ENCODE measurements at regions not wholly inside any gene's neighbourhood (a gene's known extent, or its start where the extent isn't known, plus 50 kb on each side); places are given as distances from the start of the nearest gene placed in this dataset.

GRCh38 chr13:37257706-37258105, 152.2 kb upstream of the CSNK1A1L start:
- H3K27ac ChIP-seq: no peak overlapping the region
- no peaks in the 10 kb centered on the region for H3K27me3 ChIP-seq
- H3K4me1 ChIP-seq: no peaks in the 10 kb centered on the region
- peaks cover 0 to 12% (median 0%) of the 10 kb centered on the region in 11 experiments; a peak in 2 of 22 replicates for H3K9me3 ChIP-seq (replicated peaks in 1 of 11)
- no peak overlapping the region for H3K4me2 ChIP-seq
- H3K9ac ChIP-seq: no peak overlapping the region
- no peak overlapping the region for H3K4me3 ChIP-seq
- H4K20me1 ChIP-seq: no peaks in the 10 kb centered on the region
- TF ChIP-seq Cebpa-rat (IDR thresholded peaks at IDR 0.05): no peak
- H3K36me3 ChIP-seq: no peaks in the 10 kb centered on the region

DNA sequence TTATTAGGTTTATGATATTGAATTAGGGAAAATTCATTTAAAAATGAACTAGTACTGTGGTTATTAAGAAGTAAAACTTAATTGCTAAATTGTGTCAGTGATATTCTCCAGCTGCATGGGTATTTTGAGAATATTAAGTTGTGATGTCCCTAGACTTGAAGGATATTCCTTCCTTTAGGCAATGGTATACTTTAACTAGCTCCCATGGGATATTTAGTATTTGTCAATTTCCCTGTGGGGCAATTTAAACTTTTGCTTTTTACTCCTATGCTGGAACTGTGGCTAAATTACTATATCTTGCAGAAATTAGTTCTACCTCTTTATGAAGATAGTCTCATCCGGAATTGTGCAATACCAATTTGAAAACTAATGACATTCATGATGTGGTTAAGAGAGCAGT, 151.6 kb upstream of the CSNK1A1L start:
- Histone ChIP-seq H3K27ac (no peak overlapping the region), H3K4me2 (no peak overlapping the region), H3K4me3 (no peak overlapping the region), H3K27me3 (no peaks in the 10 kb centered on the region), H3K9me3 (replicated peaks in 1 of 11) (peaks cover 0 to 12% (median 0%) of the 10 kb centered on the region in 11 experiments; a peak in 2 of 22 replicates), H3K36me3 (no peaks in the 10 kb centered on the region), H3K9ac (no peak overlapping the region), H3K4me1 (no peaks in the 10 kb centered on the region), H4K20me1 (no peaks in the 10 kb centered on the region)
- TF ChIP-seq Cebpa-rat (IDR thresholded peaks at IDR 0.05): peak in 1 of 11 experiments; percentile 33; a peak in 1 of 22 replicates

GRCh38 chr13:37241786-37242185, 136.3 kb upstream of the CSNK1A1L start:
- H3K4me1 ChIP-seq: no peaks in the 10 kb centered on the region
- no peak overlapping the region for H3K4me3 ChIP-seq
- H3K27ac ChIP-seq: no peak overlapping the region
- no peak overlapping the region for H3K9ac ChIP-seq
- H4K20me1 ChIP-seq: no peaks in the 10 kb centered on the region
- H3K9me3 ChIP-seq (replicated peaks in 1 of 11): peaks cover 8 to 30% (median 21%) of the 10 kb centered on the region in 11 experiments; a peak in 18 of 22 replicates
- H3K36me3 ChIP-seq: no peaks in the 10 kb centered on the region
- H3K4me2 ChIP-seq: no peak overlapping the region
- no peaks in the 10 kb centered on the region for H3K27me3 ChIP-seq
- TF ChIP-seq Cebpa-rat (IDR thresholded peaks at IDR 0.05): no peak

DNA sequence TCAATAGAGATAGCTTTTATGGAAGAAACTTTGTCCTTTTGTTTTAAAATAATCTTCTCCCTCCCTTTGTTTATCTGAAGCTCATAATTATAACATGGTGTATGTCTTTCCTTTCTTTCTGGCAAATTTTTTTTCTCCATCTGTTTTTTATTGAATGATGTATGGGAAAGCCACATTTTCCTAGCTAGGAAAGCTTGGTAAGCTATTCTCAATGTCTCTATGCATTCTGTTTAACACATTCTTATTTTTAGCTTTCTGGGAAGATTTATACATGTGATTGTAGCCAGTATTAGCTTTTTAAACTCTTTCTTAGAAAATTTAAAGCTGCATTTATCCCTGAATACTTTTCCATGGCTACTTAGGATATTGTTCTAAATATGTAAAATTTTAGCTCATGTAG, 124.9 kb upstream of the CSNK1A1L start:
- no peak overlapping the region for H3K4me3 ChIP-seq
- peaks cover 0 to 12% (median 5%) of the 10 kb centered on the region in 11 experiments; a peak in 7 of 22 replicates for H3K9me3 ChIP-seq (replicated peaks in 1 of 11)
- no peaks in the 10 kb centered on the region for H3K27me3 ChIP-seq
- no peak overlapping the region for H3K4me2 ChIP-seq
- no peak overlapping the region for H3K27ac ChIP-seq
- H4K20me1 ChIP-seq: no peaks in the 10 kb centered on the region
- TF ChIP-seq Cebpa-rat (IDR thresholded peaks at IDR 0.05): no peak
- no peaks in the 10 kb centered on the region for H3K36me3 ChIP-seq
- no peaks in the 10 kb centered on the region for H3K4me1 ChIP-seq
- no peak overlapping the region for H3K9ac ChIP-seq

DNA sequence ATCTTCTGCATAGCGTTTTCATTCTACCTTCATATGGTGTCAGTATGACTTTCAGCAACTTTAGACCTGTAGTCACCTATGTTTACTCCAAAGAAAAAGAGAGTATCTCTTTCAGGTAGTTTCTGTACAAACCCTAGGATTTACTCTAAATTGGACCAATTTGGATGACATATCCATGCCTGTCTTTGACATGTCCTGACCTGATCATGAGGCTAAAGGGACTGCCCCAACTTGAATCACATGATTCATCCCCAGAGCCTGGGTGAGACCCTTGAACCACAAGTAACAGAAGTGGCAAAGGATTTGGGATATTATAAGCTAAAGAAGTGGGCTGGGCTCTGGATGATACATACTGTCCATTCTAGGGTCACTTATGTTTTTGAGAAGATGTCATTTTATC, 124.5 kb upstream of the CSNK1A1L start:
- H3K4me1 ChIP-seq: no peaks in the 10 kb centered on the region
- no peaks in the 10 kb centered on the region for H3K27me3 ChIP-seq
- H4K20me1 ChIP-seq: no peaks in the 10 kb centered on the region
- H3K9me3 ChIP-seq (replicated peaks in 1 of 11): peaks cover 0 to 12% (median 5%) of the 10 kb centered on the region in 11 experiments; a peak in 7 of 22 replicates
- no peak overlapping the region for H3K27ac ChIP-seq
- no peak overlapping the region for H3K4me2 ChIP-seq
- no peaks in the 10 kb centered on the region for H3K36me3 ChIP-seq
- H3K4me3 ChIP-seq: no peak overlapping the region
- H3K9ac ChIP-seq: no peak overlapping the region
- no peak for TF ChIP-seq Cebpa-rat (IDR thresholded peaks at IDR 0.05)

- Histone ChIP-seq H3K4me3 (no peak overlapping the region), H3K27ac (no peak overlapping the region), H3K27me3 (no peaks in the 10 kb centered on the region), H3K4me1 (no peaks in the 10 kb centered on the region), H3K36me3 (no peaks in the 10 kb centered on the region), H3K9me3 (replicated peaks in 1 of 11) (peaks cover 0 to 7% (median 0%) of the 10 kb centered on the region in 11 experiments; a peak in 4 of 22 replicates), H4K20me1 (no peaks in the 10 kb centered on the region), H3K9ac (no peak overlapping the region), H3K4me2 (no peak overlapping the region)
- TF ChIP-seq Cebpa-rat (IDR thresholded peaks at IDR 0.05): no peak
Measured at GRCh38 chr13:37226971-37227370, 121.5 kb upstream of the CSNK1A1L start.

DNA sequence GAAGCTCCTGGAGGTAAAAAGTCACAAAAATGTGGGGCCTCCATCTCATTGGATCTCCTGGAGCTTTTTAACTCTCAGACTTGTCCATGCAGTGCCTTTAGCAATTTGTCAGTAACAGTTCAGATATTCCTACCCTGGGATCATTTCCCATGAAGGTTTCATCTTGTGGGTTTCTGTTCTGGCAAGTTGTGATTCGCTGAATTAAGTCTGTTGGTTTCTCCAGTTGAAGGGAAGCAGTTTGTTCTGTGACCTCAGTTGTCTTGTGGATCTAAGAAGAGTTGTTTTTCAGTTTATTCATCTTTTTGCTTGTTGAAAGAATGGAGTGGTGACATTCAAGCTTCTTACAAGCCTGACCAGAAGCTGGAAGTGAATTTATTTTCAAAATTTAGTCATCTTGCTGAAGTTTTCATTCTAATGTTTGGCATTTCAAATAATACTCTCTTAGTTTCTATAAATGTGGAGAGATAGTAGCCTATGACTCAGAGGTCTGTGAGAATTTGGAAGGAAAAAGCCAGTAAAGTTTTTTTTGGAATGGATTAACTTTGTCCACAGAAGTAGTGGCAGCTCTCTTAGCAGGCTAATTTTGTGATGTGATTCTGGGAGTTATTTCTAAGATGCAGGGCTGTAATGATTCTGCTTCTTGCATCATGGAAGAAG, 120.1 kb upstream of the CSNK1A1L start:
- H4K20me1 ChIP-seq: no peaks in the 10 kb centered on the region
- no peak overlapping the region for H3K4me3 ChIP-seq
- H3K27ac ChIP-seq: no peak overlapping the region
- H3K9me3 ChIP-seq (replicated peaks in 1 of 11): peaks cover 0 to 7% (median 0%) of the 10 kb centered on the region in 11 experiments; a peak in 4 of 22 replicates
- no peaks in the 10 kb centered on the region for H3K36me3 ChIP-seq
- no peaks in the 10 kb centered on the region for H3K27me3 ChIP-seq
- no peak overlapping the region for H3K4me2 ChIP-seq
- H3K9ac ChIP-seq: no peak overlapping the region
- no peaks in the 10 kb centered on the region for H3K4me1 ChIP-seq
- no peak for TF ChIP-seq Cebpa-rat (IDR thresholded peaks at IDR 0.05)

GRCh38 chr13:37216331-37216730, 110.9 kb upstream of the CSNK1A1L start:
- H3K4me3 ChIP-seq: no peak overlapping the region
- TF ChIP-seq Cebpa-rat (IDR thresholded peaks at IDR 0.05): no peak
- H3K27ac ChIP-seq: no peak overlapping the region
- H3K4me1 ChIP-seq: peaks cover 0 to 5% (median 0%) of the 10 kb centered on the region in 10 experiments; a peak in 2 of 20 replicates
- H4K20me1 ChIP-seq: no peaks in the 10 kb centered on the region
- no peaks in the 10 kb centered on the region for H3K9me3 ChIP-seq (replicated peaks in 1 of 11)
- H3K36me3 ChIP-seq: no peaks in the 10 kb centered on the region
- peaks cover 0 to 18% (median 0%) of the 10 kb centered on the region in 11 experiments; a peak in 5 of 22 replicates for H3K27me3 ChIP-seq
- no peak overlapping the region for H3K9ac ChIP-seq
- H3K4me2 ChIP-seq: no peak overlapping the region

GRCh38 chr13:37212826-37213225, 107.4 kb upstream of the CSNK1A1L start:
- Histone ChIP-seq H3K4me1 (peaks cover 0 to 7% (median 0%) of the 10 kb centered on the region in 10 experiments; a peak in 2 of 20 replicates), H3K4me3 (no peak overlapping the region), H3K4me2 (no peak overlapping the region), H3K9ac (no peak overlapping the region), H4K20me1 (no peaks in the 10 kb centered on the region), H3K27me3 (peaks cover 0 to 36% (median 0%) of the 10 kb centered on the region in 11 experiments; a peak in 6 of 22 replicates), H3K9me3 (replicated peaks in 1 of 11) (no peaks in the 10 kb centered on the region), H3K27ac (no peak overlapping the region), H3K36me3 (no peaks in the 10 kb centered on the region)
- TF ChIP-seq Cebpa-rat (IDR thresholded peaks at IDR 0.05): no peak

- Histone ChIP-seq H3K4me2 (peak overlapping the region in 4 of 11 experiments; percentile 3 to 24 (median 7); a peak in 2 of 22 replicates), H3K27me3 (peaks cover 0 to 40% (median 0%) of the 10 kb centered on the region in 11 experiments; a peak in 6 of 22 replicates), H3K4me1 (peaks cover 0 to 7% (median 0%) of the 10 kb centered on the region in 10 experiments; a peak in 2 of 20 replicates), H4K20me1 (no peaks in the 10 kb centered on the region), H3K27ac (no peak overlapping the region), H3K9me3 (replicated peaks in 1 of 11) (no peaks in the 10 kb centered on the region), H3K36me3 (no peaks in the 10 kb centered on the region), H3K9ac (no peak overlapping the region), H3K4me3 (no peak overlapping the region)
- TF ChIP-seq Cebpa-rat (IDR thresholded peaks at IDR 0.05): no peak
Measured at GRCh38 chr13:37211487-37211886, 106.0 kb upstream of the CSNK1A1L start.

Data from BLaER1 treated with 17β-estradiol and CSF1 and Interleukin-3, amounts not matched to agents 10 nM and 100 nM (cell line).